ENCODE measurements at regions not wholly inside any gene's neighbourhood (a gene's known extent, or its start where the extent isn't known, plus 50 kb on each side); places are given as distances from the start of the nearest gene placed in this dataset.

DNA sequence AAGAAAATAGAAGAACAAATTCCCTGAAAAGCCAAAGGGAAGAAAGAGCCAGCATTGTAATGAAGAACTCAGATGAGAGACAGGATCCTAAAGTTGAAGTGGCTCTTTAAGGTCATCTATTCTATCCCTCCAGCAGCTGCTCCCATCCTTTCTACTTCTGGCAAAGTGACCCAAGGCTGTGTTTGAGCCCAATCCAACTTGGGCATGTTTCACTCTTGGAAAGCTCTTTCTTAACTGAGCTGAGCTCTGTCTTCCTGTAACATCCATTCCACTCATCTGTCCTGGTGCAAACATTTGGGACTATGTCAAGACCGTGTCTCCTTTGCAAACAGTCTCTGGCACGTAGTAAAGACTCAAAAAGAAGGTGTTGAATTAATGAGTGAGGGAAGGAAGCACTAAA lies 298.1 kb upstream of the IGF1R start:
- TF ChIP-seq CTCF (IDR thresholded peaks at IDR 0.05) = no peak
- no peak for TF ChIP-seq EP300 (IDR thresholded peaks at IDR 0.05)
- no peak for TF ChIP-seq POLR2A (IDR thresholded peaks at IDR 0.05)
- no peak for TF ChIP-seq POLR2AphosphoS5 (IDR thresholded peaks at IDR 0.05)

Measured in suprapubic skin (tissue), 4 donors.